ENCODE measurements at regions not wholly inside any gene's neighbourhood (a gene's known extent, or its start where the extent isn't known, plus 50 kb on each side); places are given as distances from the start of the nearest gene placed in this dataset.

DNA sequence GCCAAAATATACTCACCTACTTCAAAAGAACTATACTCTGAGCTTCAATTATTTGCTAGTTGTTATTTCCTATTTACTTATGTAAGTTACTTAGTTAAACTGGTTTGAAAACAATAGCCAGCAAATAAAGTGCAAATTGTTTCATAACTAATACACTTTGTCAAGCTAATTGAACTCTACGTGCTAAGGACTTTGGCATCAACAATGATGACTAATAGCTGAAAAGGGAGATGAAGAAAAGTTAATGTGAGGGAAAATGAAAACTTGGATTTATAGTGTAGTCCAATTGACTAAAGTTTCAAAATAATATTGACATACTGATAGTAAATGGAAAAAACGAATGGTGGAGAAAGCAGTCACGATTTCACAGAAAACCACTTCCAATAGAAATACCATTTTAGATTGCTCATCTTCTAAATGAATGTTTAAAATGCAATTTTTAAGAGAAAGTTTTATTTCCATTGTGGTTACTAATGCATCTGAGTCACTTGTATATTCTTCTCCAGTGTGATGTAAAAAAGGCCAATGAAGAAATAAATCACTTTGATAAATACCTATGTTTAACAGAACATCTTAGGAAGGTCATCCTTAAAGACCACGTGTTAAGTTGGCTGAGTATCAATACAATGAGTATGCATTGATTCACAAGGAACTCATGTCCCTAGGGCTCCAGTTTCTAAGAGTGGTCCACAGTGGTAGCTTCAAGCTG lies 455.2 kb downstream of the LTN1 start:
- Histone ChIP-seq H3K9ac (ENCODE audit: insufficient read depth in 1 of 2, low read depth in 2 of 2, low read length in 2 of 2) (no peak overlapping the region), H3K79me2 (ENCODE audit: control insufficient read depth, insufficient read depth, low read length) (no peaks in the 10 kb centered on the region), H2AFZ (ENCODE audit: low read depth, low read length) (no peak overlapping the region), H3K27ac (ENCODE audit: extremely low read depth, low read depth, low read length) (no peak overlapping the region), H3K4me2 (ENCODE audit: insufficient read depth, low read length) (no peak overlapping the region), H3K4me3 (no peak overlapping the region), H3K27me3 (ENCODE audit: control insufficient read depth in 2 of 2, insufficient read depth in 2 of 2, low read length in 2 of 2) (no peaks in the 10 kb centered on the region), H3K4me1 (replicated peaks in 1 of 2; ENCODE audit: control insufficient read depth in 2 of 2, insufficient read depth in 2 of 2, low read length in 2 of 2) (no peaks in the 10 kb centered on the region), H3K9me3 (replicated peaks; ENCODE audit: control insufficient read depth, insufficient read depth, low read depth, low read length) (no peaks in the 10 kb centered on the region; the same call in 1 of the 2 replicates), H4K20me1 (replicated peaks; ENCODE audit: control insufficient read depth, insufficient read depth, low read length) (no peaks in the 10 kb centered on the region), H3K36me3 (ENCODE audit: control insufficient read depth, insufficient read depth, low read length) (no peaks in the 10 kb centered on the region), H3K9me1 (ENCODE audit: control insufficient read depth, insufficient read depth, low read length) (no peaks in the 10 kb centered on the region)
- TF ChIP-seq RB1 (IDR thresholded peaks at IDR 0.05; ENCODE audit: low read depth), result no peak
- TF ChIP-seq FOSL1 (tag; conservative IDR thresholded peaks at IDR 0.05), result no peak
- no peak for TF ChIP-seq PRPF4 (IDR thresholded peaks at IDR 0.05; ENCODE audit: insufficient read depth, low read depth, low read length, poor library complexity, severe bottlenecking)
- TF ChIP-seq, protein P1, sequence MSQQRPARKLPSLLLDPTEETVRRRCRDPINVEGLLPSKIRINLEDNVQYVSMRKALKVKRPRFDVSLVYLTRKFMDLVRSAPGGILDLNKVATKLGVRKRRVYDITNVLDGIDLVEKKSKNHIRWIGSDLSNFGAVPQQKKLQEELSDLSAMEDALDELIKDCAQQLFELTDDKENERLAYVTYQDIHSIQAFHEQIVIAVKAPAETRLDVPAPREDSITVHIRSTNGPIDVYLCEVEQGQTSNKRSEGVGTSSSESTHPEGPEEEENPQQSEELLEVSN (IDR thresholded peaks at IDR 0.05; ENCODE audit: borderline replicate concordance in 1 of 2, extremely low read depth in 1 of 2, insufficient read depth in 1 of 2, insufficient read length in 1 of 2, low read depth in 1 of 2, low read length in 1 of 2, poor library complexity in 1 of 2, severe bottlenecking in 1 of 2), result no peak
- no peak for TF ChIP-seq SRSF3 (IDR thresholded peaks at IDR 0.05; ENCODE audit: insufficient read depth, low read length)
- TF ChIP-seq, protein P2, sequence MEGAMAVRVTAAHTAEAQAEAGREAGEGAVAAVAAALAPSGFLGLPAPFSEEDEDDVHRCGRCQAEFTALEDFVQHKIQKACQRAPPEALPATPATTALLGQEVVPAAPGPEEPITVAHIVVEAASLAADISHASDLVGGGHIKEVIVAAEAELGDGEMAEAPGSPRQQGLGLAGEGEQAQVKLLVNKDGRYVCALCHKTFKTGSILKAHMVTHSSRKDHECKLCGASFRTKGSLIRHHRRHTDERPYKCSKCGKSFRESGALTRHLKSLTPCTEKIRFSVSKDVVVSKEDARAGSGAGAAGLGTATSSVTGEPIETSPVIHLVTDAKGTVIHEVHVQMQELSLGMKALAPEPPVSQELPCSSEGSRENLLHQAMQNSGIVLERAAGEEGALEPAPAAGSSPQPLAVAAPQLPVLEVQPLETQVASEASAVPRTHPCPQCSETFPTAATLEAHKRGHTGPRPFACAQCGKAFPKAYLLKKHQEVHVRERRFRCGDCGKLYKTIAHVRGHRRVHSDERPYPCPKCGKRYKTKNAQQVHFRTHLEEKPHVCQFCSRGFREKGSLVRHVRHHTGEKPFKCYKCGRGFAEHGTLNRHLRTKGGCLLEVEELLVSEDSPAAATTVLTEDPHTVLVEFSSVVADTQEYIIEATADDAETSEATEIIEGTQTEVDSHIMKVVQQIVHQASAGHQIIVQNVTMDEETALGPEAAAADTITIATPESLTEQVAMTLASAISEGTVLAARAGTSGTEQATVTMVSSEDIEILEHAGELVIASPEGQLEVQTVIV (CRISPR knock-in tag; IDR thresholded peaks at IDR 0.05; ENCODE audit: borderline replicate concordance), result no peak
- TF ChIP-seq POLR2AphosphoS2 (IDR thresholded peaks at IDR 0.05; ENCODE audit: low read length), result no peak
- TF ChIP-seq, protein P3, sequence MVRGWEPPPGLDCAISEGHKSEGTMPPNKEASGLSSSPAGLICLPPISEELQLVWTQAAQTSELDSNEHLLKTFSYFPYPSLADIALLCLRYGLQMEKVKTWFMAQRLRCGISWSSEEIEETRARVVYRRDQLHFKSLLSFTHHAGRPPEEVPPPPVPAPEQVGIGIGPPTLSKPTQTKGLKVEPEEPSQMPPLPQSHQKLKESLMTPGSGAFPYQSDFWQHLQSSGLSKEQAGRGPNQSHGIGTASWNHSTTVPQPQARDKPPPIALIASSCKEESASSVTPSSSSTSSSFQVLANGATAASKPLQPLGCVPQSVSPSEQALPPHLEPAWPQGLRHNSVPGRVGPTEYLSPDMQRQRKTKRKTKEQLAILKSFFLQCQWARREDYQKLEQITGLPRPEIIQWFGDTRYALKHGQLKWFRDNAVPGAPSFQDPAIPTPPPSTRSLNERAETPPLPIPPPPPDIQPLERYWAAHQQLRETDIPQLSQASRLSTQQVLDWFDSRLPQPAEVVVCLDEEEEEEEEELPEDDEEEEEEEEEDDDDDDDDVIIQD (CRISPR knock-in tag; IDR thresholded peaks at IDR 0.05), result no peak
- no peak for TF ChIP-seq BHLHE40 (IDR thresholded peaks at IDR 0.05; ENCODE audit: low read length)
- ChIA-PET CTCF (ENCODE audit: low intra/inter-chr PET ratio) (no interaction called here), POLR2A (no interaction called here)
- FAIRE-seq, result no peak
- no peak for ATAC-seq
- in situ Hi-C loops (cut with MboI) (no loop called here), intact Hi-C loops (cut with micrococcal nuclease) (no loop called here)
- DNase-seq (ENCODE audit: extremely low read depth in 1 of 4, low spot score in 3 of 4), result no peak
- no TSS peak for BruUV-seq (replicated peaks)
- WGBS (ENCODE audit: insufficient coverage, low coverage, missing lambda C conversion rate), result 0% methylated on average over 4 of the region's 4 CpGs
